Left lung (tissue), 4 donors: ENCODE measurements at regions not wholly inside any gene's neighbourhood (a gene's known extent, or its start where the extent isn't known, plus 50 kb on each side); places are given as distances from the start of the nearest gene placed in this dataset.

Experiments
- ATAC-seq: fragments of 200-7000 bp; cut with Tn5 transposase; one replicate; pipeline ENCODE4 v1.9.1; 2020; ENCODE audit warnings: moderate library complexity
- DNase-seq, 4 donors: peaks; one replicate each; pipeline ENCODE4 v3.0.0-alpha.2; 2013 to 2020
- H3K27ac ChIP-seq, 2 donors: fragments of 200-600 bp; sonication (generic) in 1 of 2; one replicate each; pipeline versions ENCODE4 v1.5.0 to v1.8.0; 2020 to 2021
- H3K27me3 ChIP-seq, 2 donors: fragments of 200-600 bp; sonication (generic) in 1 of 2; one replicate each; pipeline versions ENCODE4 v1.5.0 to v1.8.0; 2020 to 2021
- H3K36me3 ChIP-seq, 2 donors: fragments of 200-600 bp; sonication (generic) in 1 of 2; one replicate each; pipeline versions ENCODE4 v1.5.0 to v1.8.0; 2020 to 2021
- H3K4me1 ChIP-seq, 2 donors: fragments of 200-600 bp; one replicate each; pipeline ENCODE4 v1.8.0; 2021
- H3K4me3 ChIP-seq, 2 donors: fragments of 200-600 bp; sonication (generic) in 1 of 2; one replicate each; pipeline versions ENCODE4 v1.5.0 to v1.8.0; 2020 to 2021; ENCODE audit warnings: mild to moderate bottlenecking in 1 of 2
- H3K9me3 ChIP-seq, 2 donors: fragments of 200-600 bp; sonication (generic) in 1 of 2; one replicate each; pipeline versions ENCODE4 v1.5.0 to v1.8.0; 2020 to 2021
- intact Hi-C, 2 donors: fragments of 100-400 bp; cut with DNase I; formaldehyde crosslinking; loops; one replicate each; pipeline versions ENCODE4 v1.11.2 to v1.14.2; 2022
- TF ChIP-seq, protein P1 (sequence below), 2 donors: fragments of 200-600 bp; sonication (generic) in 1 of 2; IDR thresholded peaks; one replicate each; pipeline versions ENCODE4 v1.5.0 to v1.8.0; 2021; ENCODE audit warnings: antibody characterized with exemption in 2 of 2
- donor health status: DM: no; HTN: yes; CAD: no.
- donor health status: DM: no; HTN: no; CAD: no.

DNA sequence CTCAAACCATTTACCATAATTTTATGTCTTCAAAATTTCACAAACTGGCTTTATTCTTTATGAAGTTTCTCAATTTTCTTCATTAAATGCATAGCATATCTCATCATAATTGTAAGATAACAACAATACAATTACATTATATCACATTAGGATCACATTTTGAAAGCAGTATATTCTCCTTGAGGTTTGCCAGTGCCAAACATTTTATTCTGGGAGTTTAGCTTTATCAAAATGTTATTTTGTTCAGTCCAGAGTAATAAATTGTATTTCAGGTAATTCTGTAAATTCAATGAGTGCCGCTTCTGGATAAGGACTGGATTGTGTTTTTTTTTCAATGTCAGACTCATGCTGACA is 234.6 kb upstream of the MIR17HG start:
- TF ChIP-seq, protein P1, sequence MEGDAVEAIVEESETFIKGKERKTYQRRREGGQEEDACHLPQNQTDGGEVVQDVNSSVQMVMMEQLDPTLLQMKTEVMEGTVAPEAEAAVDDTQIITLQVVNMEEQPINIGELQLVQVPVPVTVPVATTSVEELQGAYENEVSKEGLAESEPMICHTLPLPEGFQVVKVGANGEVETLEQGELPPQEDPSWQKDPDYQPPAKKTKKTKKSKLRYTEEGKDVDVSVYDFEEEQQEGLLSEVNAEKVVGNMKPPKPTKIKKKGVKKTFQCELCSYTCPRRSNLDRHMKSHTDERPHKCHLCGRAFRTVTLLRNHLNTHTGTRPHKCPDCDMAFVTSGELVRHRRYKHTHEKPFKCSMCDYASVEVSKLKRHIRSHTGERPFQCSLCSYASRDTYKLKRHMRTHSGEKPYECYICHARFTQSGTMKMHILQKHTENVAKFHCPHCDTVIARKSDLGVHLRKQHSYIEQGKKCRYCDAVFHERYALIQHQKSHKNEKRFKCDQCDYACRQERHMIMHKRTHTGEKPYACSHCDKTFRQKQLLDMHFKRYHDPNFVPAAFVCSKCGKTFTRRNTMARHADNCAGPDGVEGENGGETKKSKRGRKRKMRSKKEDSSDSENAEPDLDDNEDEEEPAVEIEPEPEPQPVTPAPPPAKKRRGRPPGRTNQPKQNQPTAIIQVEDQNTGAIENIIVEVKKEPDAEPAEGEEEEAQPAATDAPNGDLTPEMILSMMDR (IDR thresholded peaks at IDR 0.05), result no peak
- Histone ChIP-seq H3K4me1 (no peaks in the 10 kb centered on the region), H3K9me3 (no peaks in the 10 kb centered on the region), H3K27me3 (no peaks in the 10 kb centered on the region), H3K36me3 (no peaks in the 10 kb centered on the region), H3K27ac (no peak overlapping the region), H3K4me3 (no peak overlapping the region)
- DNase-seq (no peak), ATAC-seq (no peak)
- intact Hi-C loops, result no loop called here

DNA sequence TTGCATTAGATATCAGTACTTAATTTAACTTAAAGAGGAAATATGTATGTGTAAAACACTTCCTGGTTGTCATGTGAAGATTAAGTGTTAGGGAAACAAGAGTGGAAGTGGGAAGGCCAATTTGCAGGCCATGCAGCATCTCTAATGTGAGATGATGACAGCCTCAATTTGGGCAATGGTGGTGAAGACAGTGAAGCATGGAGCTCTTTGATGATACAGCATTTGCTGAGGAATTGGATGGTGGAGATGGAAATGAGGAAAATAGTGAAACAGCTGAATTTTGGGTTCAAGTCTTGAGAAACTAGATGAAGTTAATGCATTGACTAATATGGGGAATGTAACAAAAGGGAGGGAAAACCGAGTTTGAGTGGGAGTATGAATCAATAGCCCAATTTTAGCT is 231.7 kb upstream of the MIR17HG start:
- intact Hi-C loops, result no loop called here
- H3K9me3 ChIP-seq, result no peaks in the 10 kb centered on the region
- DNase-seq (no peak), ATAC-seq (no peak)
- no peaks in the 10 kb centered on the region for H3K36me3 ChIP-seq
- no peak overlapping the region for H3K27ac ChIP-seq
- H3K4me1 ChIP-seq, result no peaks in the 10 kb centered on the region
- no peaks in the 10 kb centered on the region for H3K27me3 ChIP-seq
- TF ChIP-seq, protein P1 (IDR thresholded peaks at IDR 0.05), result no peak
- H3K4me3 ChIP-seq, result no peak overlapping the region

DNA sequence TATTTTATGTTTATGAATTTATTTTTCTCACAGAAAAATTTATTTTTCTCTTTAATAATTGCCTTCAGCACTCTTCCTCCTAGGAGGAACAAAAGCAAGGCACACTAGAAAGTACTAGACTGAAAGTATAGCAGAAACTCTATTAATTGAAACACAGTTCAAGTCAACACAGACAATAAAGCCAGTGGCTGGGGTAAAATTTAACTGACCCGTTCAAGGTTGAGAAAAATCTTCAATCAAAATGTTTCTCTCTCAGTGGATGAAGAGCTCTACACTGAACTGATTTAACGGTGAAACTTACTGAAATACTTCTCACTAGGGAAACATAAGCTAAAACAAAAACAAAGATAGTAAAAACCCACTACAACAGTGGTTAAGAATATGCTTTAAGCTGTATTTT is 230.1 kb upstream of the MIR17HG start:
- Histone ChIP-seq H3K27ac (no peak overlapping the region), H3K36me3 (no peaks in the 10 kb centered on the region), H3K27me3 (no peaks in the 10 kb centered on the region), H3K9me3 (no peaks in the 10 kb centered on the region), H3K4me3 (no peak overlapping the region), H3K4me1 (no peaks in the 10 kb centered on the region)
- ATAC-seq (no peak), DNase-seq (no peak)
- TF ChIP-seq, protein P1 (IDR thresholded peaks at IDR 0.05), result no peak
- intact Hi-C loops, result no loop called here

DNA sequence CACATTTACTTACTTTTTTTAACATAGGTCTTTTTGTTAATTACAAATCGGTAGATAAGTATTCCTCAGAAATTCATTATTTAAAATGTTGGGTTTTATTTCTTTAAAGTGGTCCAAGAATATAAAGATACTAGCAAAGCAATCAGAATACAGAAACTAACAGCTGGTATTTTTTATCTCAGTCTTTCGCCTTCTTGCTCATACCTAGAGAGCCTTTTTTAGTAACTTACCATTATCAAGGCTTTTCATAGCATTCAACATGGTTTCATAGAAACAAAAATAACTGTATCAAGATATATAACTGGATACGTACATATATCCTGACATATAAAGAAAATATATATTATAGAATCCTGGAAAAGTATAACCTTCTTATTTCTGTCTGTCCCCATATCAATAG is 227.8 kb upstream of the MIR17HG start:
- intact Hi-C loops, result no loop called here
- Histone ChIP-seq H3K4me1 (no peaks in the 10 kb centered on the region), H3K27ac (no peak overlapping the region), H3K9me3 (no peaks in the 10 kb centered on the region), H3K4me3 (no peak overlapping the region), H3K36me3 (no peaks in the 10 kb centered on the region), H3K27me3 (no peaks in the 10 kb centered on the region)
- ATAC-seq (no peak), DNase-seq (no peak)
- TF ChIP-seq, protein P1 (IDR thresholded peaks at IDR 0.05), result no peak

DNA sequence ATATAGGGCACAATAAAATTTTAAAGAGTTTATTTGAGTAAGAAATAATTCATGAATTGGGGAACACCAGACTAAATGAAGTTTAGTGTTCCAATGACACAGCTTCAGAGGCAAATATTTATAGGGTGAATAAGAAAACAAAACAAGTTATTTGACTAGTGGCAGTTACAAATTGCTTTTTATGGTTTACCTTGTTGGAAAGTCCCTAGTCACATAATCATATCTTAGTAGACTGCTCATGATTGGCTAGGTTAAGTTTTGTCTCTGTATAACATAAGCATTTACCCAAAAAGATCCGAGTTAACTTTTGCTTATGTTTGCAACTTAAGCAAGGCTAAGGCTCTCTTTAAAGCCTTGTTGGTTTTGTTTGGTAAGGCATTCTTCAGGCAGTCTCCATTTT is 224.7 kb upstream of the MIR17HG start:
- intact Hi-C loops, result no loop called here
- Histone ChIP-seq H3K27me3 (no peaks in the 10 kb centered on the region), H3K4me3 (no peak overlapping the region), H3K27ac (no peak overlapping the region), H3K4me1 (no peaks in the 10 kb centered on the region), H3K9me3 (no peaks in the 10 kb centered on the region), H3K36me3 (no peaks in the 10 kb centered on the region)
- DNase-seq, result no peak
- ATAC-seq, result no peak
- TF ChIP-seq, protein P1 (IDR thresholded peaks at IDR 0.05), result no peak
